SK-N-MC (cell line): ENCODE measurements at regions not wholly inside any gene's neighbourhood (a gene's known extent, or its start where the extent isn't known, plus 50 kb on each side); places are given as distances from the start of the nearest gene placed in this dataset.

Experiments
- EZH2 ChIP-seq: fragments of 200-600 bp; sonication (generic); IDR thresholded peaks from one replicate; pipeline ENCODE4 v1.6.1; 2017; ENCODE audit warnings: antibody characterized with exemption
- FOXP2 ChIP-seq: optimal IDR thresholded peaks from 2 replicates; pipeline ENCODE3; 2011; ENCODE audit warnings: mild to moderate bottlenecking, moderate library complexity; ENCODE audit not compliant: insufficient read depth; ENCODE audit errors: extremely low read length, control extremely low read depth
- POLR2AphosphoS5 ChIP-seq: IDR thresholded peaks from 2 replicates; pipeline ENCODE4 v1.6.1; 2012; ENCODE audit warnings: mild to moderate bottlenecking, low read depth, low read length, borderline replicate concordance

GRCh38 chr13:102461302-102461701 lies 59.5 kb upstream of the FGF14 start:
- TF ChIP-seq FOXP2 = no peak
- TF ChIP-seq POLR2AphosphoS5 = no peak
- no peak for TF ChIP-seq EZH2
